PC-9 (cell line): ENCODE measurements at regions not wholly inside any gene's neighbourhood (a gene's known extent, or its start where the extent isn't known, plus 50 kb on each side); places are given as distances from the start of the nearest gene placed in this dataset.

ENCODE experiments used
- BruUV-seq: library from RNA; stranded (reverse); fragments of 400-500 nt; replicated peaks from 2 replicates; lab custom pipeline; 2021; lab: Mats Ljungman, UMichigan
- CTCF ChIA-PET: fragments of 300-600 bp; sonication (Branson Sonifier 250); formaldehyde crosslinking; loops from one replicate; lab custom pipeline; 2022; ENCODE audit warnings: antibody characterized with exemption; lab: Charles Lee
- POLR2A ChIA-PET: fragments of 300-600 bp; sonication (Branson Sonifier 250); formaldehyde crosslinking; loops from one replicate; lab custom pipeline; 2022; ENCODE audit warnings: antibody characterized with exemption; ENCODE audit not compliant: unreplicated experiment; lab: Charles Lee
- DNase-seq, 2 experiments: peaks; one replicate each; pipeline versions ENCODE4 v3.0.0 to v3.0.0-alpha.2; 2015 to 2022; ENCODE audit warnings: mixed read lengths in 1 of 2
- H2AFZ ChIP-seq: fragments of 200-600 bp; sonication (generic); 2 replicates; pipeline ENCODE4 v1.8.1; 2017; ENCODE audit warnings: antibody characterized with exemption
- H3F3A ChIP-seq: fragments of 200-600 bp; sonication (generic); 2 replicates; pipeline ENCODE4 v1.8.1; 2017; ENCODE audit warnings: antibody characterized with exemption, mild to moderate bottlenecking, low read depth; ENCODE audit not compliant: insufficient read depth
- H3K27ac ChIP-seq: fragments of 200-600 bp; sonication (generic); 2 replicates; pipeline ENCODE4 v1.6.1; 2016; ENCODE audit warnings: mixed run types
- H3K27me3 ChIP-seq: fragments of 200-600 bp; sonication (generic); 2 replicates; pipeline ENCODE4 v1.6.1; 2016; ENCODE audit warnings: low read depth, mixed run types; ENCODE audit not compliant: insufficient read depth
- H3K36me3 ChIP-seq: fragments of 200-600 bp; sonication (generic); 2 replicates; pipeline ENCODE4 v1.6.1; 2016; ENCODE audit warnings: low read depth, mixed run types
- H3K4me1 ChIP-seq: fragments of 200-600 bp; sonication (generic); replicated peaks from 2 replicates; pipeline ENCODE4 v1.6.1; 2016; ENCODE audit warnings: mixed run types; ENCODE audit not compliant: insufficient read depth
- H3K4me2 ChIP-seq: fragments of 200-600 bp; sonication (generic); 2 replicates; pipeline ENCODE4 v1.6.1; 2017; ENCODE audit warnings: mixed run types
- H3K4me3 ChIP-seq: fragments of 200-600 bp; sonication (generic); 2 replicates; pipeline ENCODE4 v1.6.1; 2016; ENCODE audit warnings: mixed run types
- H3K79me2 ChIP-seq: fragments of 200-600 bp; sonication (generic); 2 replicates; pipeline ENCODE4 v1.6.1; 2017; ENCODE audit warnings: low read depth, mixed run types
- H3K9me2 ChIP-seq: fragments of 200-600 bp; sonication (generic); 2 replicates; pipeline ENCODE4 v1.8.1; 2017; ENCODE audit warnings: mild to moderate bottlenecking; ENCODE audit not compliant: insufficient read depth
- H3K9me3 ChIP-seq: fragments of 200-600 bp; sonication (generic); 2 replicates; pipeline ENCODE4 v1.8.1; 2016; ENCODE audit warnings: low read depth; ENCODE audit not compliant: insufficient read depth
- H4K20me1 ChIP-seq: fragments of 200-600 bp; sonication (generic); 2 replicates; pipeline ENCODE4 v1.8.1; 2017; ENCODE audit not compliant: insufficient read depth
- CTCF ChIP-seq: fragments of 200-600 bp; sonication (generic); conservative IDR thresholded peaks from 2 replicates; pipeline ENCODE4 v1.6.1; 2017; ENCODE audit warnings: mixed run types, antibody characterized with exemption, mild to moderate bottlenecking, moderate library complexity
- EZH2 ChIP-seq: fragments of 200-600 bp; sonication (generic); IDR thresholded peaks from 2 replicates; pipeline ENCODE4 v1.8.0; 2017; ENCODE audit warnings: antibody characterized with exemption, low read depth
- intact Hi-C: fragments of 100-400 bp; cut with micrococcal nuclease; formaldehyde crosslinking; loops from one replicate; pipeline ENCODE4 v1.10.0; 2022; ENCODE audit not compliant: unreplicated experiment

GRCh38 chr21:16193496-16194094, 463.8 kb downstream of the USP25 start:
- no TSS peak for BruUV-seq
- no peak for TF ChIP-seq EZH2
- no peak overlapping the region for H3K4me3 ChIP-seq
- no peak overlapping the region for H2AFZ ChIP-seq
- H3K9me2 ChIP-seq, result no peaks in the 10 kb centered on the region
- no peak for DNase-seq
- no peaks in the 10 kb centered on the region; the same call in 1 of the 2 replicates for H3K9me3 ChIP-seq
- H3K27me3 ChIP-seq, result no peaks in the 10 kb centered on the region
- POLR2A ChIA-PET, result interaction anchor here (0.6 kb wide), 1 partner anchor 531 kb away, joined by 5 read pairs; no protein-coding TSS in a partner anchor
- H4K20me1 ChIP-seq, result no peaks in the 10 kb centered on the region
- intact Hi-C loops, result no loop called here
- no peaks in the 10 kb centered on the region for H3K4me1 ChIP-seq
- no peaks in the 10 kb centered on the region for H3K79me2 ChIP-seq
- H3K4me2 ChIP-seq, result no peak overlapping the region
- CTCF ChIA-PET, result no interaction called here
- no peak overlapping the region for H3K27ac ChIP-seq
- H3K36me3 ChIP-seq, result no peaks in the 10 kb centered on the region
- no peaks in the 10 kb centered on the region for H3F3A ChIP-seq

- no peak for DNase-seq
Observed at GRCh38 chr21:16194095-16194787, 464.5 kb downstream of the USP25 start.

GRCh38 chr21:16194788-16195537, 465.2 kb downstream of the USP25 start:
- intact Hi-C loops, result no loop called here
- H4K20me1 ChIP-seq, result no peaks in the 10 kb centered on the region
- H3K36me3 ChIP-seq, result no peaks in the 10 kb centered on the region
- H3K27ac ChIP-seq, result no peak overlapping the region
- no peak for TF ChIP-seq EZH2
- no peak for TF ChIP-seq CTCF
- DNase-seq, result no peak
- H3K9me3 ChIP-seq, result no peaks in the 10 kb centered on the region; the same call in 1 of the 2 replicates
- no peaks in the 10 kb centered on the region for H3F3A ChIP-seq
- POLR2A ChIA-PET, result no interaction called here
- no peaks in the 10 kb centered on the region for H3K4me1 ChIP-seq
- H3K9me2 ChIP-seq, result no peaks in the 10 kb centered on the region
- H3K4me2 ChIP-seq, result no peak overlapping the region
- CTCF ChIA-PET, result no interaction called here
- no peak overlapping the region for H3K4me3 ChIP-seq
- no peaks in the 10 kb centered on the region for H3K79me2 ChIP-seq
- H2AFZ ChIP-seq, result no peak overlapping the region
- BruUV-seq, result no TSS peak
- H3K27me3 ChIP-seq, result no peaks in the 10 kb centered on the region

More at GRCh38 chr21:16194095-16194787, 464.5 kb downstream of the USP25 start:
- Histone ChIP-seq H4K20me1 (no peaks in the 10 kb centered on the region), H3F3A (no peaks in the 10 kb centered on the region), H2AFZ (no peak overlapping the region), H3K36me3 (no peaks in the 10 kb centered on the region), H3K9me2 (no peaks in the 10 kb centered on the region), H3K27me3 (no peaks in the 10 kb centered on the region), H3K4me3 (no peak overlapping the region), H3K4me1 (no peaks in the 10 kb centered on the region), H3K27ac (no peak overlapping the region), H3K79me2 (no peaks in the 10 kb centered on the region), H3K9me3 (no peaks in the 10 kb centered on the region; the same call in 1 of the 2 replicates), H3K4me2 (no peak overlapping the region)
- POLR2A ChIA-PET, result interaction anchor here (0.6 kb wide), 1 partner anchor 530 kb away, joined by 5 read pairs; no protein-coding TSS in a partner anchor
- no peak for TF ChIP-seq EZH2
- no peak for TF ChIP-seq CTCF
- intact Hi-C loops, result no loop called here
- BruUV-seq, result no TSS peak
- CTCF ChIA-PET, result no interaction called here
